Left kidney (tissue), 1 donor: ENCODE measurements at regions not wholly inside any gene's neighbourhood (a gene's known extent, or its start where the extent isn't known, plus 50 kb on each side); places are given as distances from the start of the nearest gene placed in this dataset.

Experiments
- DNase-seq: peaks from one replicate; pipeline ENCODE4 v3.0.0-alpha.2; 2013

DNA sequence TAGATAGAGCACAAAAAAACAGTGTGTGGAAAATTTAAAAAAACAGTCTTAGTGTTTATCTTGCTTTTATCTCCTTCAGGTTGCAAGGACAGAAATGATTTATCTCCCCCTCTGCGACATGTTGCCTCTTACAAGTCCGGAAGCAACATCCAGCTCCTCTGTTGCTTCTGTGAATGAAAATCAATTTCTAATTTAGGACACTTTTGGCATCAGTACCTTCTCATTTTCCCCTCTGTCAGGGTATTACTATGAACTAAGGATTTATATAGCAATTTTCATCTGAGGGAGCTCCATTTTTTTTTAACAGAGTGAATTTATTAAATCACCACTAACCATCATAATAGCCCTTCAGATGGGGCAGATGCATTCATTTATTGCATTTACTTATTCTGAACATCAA, 116.6 kb upstream of the PLXNC1 start:
- DNase-seq, result no peak

DNA sequence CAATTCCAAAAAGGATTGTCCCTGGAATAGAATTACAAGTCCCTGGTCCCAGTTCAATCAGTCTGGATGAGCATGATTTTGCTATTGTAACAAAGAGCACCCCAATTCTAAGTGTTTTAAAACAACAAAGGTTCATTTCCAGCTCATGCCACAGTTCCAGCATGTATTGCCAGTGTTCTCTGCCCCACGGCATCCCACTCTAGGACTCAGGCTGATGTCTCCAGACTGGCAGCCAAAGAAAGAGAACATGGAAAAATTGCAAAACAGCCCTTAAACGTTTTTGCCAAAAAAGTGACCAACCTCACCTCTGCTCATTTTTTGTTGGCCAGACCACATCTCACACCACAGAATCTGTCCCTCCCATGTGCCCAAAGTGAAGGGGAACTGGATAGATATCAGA, 116.0 kb upstream of the PLXNC1 start:
- no peak for DNase-seq

GRCh38 chr12:94033101-94033500, 115.3 kb upstream of the PLXNC1 start:
- DNase-seq, result no peak

- DNase-seq, result no peak
Observed at GRCh38 chr12:94033784-94034183, 114.6 kb upstream of the PLXNC1 start.

DNA sequence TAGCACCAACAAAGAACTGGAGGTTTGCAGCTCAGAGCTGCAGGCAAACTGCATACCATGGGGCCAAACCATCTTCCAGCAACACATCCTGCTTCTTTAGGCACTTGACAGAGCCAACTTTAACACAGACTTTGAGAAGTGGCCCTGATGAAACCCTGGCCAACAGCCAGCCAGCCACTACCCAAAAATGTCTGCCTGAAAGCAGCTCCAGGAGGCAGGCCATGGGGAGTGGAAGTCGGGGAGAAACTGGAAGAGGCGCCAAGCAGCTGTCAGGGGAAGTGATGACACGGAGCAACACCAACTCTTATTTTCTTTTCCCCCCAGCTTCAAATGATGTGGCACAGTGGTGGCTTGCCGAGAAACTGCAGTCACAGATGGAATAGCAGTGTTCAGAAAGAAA, 110.9 kb upstream of the PLXNC1 start:
- DNase-seq, result no peak

- DNase-seq, result no peak
Observed at GRCh38 chr12:94038605-94039004, 109.8 kb upstream of the PLXNC1 start.

- DNase-seq, result no peak
Observed at GRCh38 chr12:94039199-94039840, 109.1 kb upstream of the PLXNC1 start.

- DNase-seq, result no peak
Observed at GRCh38 chr12:94039914-94040313, 108.5 kb upstream of the PLXNC1 start.

GRCh38 chr12:94041850-94042249, 106.5 kb upstream of the PLXNC1 start:
- no peak for DNase-seq

DNA sequence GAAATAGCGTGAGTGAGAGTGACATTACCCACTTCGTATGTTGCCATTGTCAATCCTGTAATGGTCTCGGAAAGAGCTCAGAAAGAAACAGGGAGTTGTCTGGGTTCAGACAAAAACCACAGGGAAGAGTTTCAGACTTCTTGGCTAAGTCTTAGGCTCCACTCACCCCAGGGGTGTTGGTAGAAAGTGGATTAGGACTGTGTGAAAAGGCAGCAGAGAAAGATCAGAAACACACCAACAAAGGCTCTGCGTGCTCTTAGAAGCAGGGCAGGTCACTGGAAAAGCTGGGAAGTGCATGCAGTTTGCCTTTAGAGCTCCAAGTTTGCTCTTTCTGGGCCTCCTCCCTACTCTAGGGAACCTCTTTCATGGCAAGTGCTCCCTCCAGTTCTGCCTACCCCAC, 106.1 kb upstream of the PLXNC1 start:
- DNase-seq, result no peak

DNA sequence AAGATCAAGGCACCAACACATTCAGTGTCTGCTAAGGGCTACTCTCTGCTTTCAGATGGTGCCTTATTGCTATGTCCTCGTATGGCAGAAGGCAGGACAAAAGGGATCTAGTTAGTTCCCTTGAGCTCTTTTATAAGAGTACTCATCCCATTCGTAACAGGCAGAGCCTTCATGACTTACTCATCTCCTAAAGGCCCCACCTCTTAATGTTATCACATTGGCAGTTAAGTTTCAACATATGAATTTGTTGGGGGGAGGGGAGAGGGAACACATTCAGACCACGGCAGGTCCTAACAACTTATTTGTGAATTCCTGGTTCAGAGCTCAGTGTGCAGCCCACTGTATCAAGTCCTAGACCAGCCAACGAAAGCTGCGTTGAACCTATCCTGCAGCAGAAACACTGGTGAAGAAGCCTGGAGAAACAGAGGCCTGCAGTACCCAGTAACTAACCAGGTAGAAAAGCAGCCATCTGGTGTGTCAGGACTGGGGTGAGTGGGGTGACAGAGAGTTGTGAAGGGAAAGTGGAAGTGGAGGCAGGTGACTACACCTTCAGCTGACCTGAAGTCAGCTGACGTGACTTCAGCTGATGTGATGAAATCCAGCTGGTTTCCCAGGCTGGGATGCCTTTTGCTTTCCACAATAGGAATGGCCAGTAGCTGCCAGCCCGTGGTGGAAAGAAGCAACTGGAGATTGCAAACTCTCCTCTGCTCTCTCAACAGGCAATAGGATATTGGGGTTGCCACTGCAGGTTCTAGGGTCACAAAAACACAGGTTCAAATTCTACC, 101.6 kb upstream of the PLXNC1 start:
- no peak for DNase-seq

- peak; percentile 34 for DNase-seq
Observed at GRCh38 chr12:94047781-94048567, 100.4 kb upstream of the PLXNC1 start.

- DNase-seq, result no peak
Observed at GRCh38 chr12:94048757-94049156, 99.6 kb upstream of the PLXNC1 start.

- DNase-seq, result no peak
Observed at GRCh38 chr12:94049718-94050117, 98.7 kb upstream of the PLXNC1 start.

DNA sequence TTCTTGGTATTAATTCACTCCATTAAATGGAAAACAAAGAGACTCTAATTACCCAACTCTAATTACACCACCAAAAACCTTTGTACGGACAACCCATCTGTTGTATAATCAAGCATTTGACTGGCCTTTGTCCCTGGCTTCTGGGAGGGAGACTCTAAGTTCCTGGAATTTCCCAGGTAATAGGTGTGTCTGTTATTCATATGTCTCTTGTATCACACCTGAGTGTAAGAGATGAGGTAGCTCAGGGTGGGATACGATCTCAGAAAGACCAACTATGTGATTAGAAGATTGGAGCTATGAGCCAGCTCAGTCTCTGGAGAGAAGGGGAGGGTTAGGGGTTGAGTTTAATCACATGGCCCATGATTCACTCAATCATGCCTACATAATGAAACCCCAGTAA, 94.7 kb upstream of the PLXNC1 start:
- DNase-seq, result no peak

GRCh38 chr12:94055528-94055927, 92.8 kb upstream of the PLXNC1 start:
- DNase-seq, result no peak

DNA sequence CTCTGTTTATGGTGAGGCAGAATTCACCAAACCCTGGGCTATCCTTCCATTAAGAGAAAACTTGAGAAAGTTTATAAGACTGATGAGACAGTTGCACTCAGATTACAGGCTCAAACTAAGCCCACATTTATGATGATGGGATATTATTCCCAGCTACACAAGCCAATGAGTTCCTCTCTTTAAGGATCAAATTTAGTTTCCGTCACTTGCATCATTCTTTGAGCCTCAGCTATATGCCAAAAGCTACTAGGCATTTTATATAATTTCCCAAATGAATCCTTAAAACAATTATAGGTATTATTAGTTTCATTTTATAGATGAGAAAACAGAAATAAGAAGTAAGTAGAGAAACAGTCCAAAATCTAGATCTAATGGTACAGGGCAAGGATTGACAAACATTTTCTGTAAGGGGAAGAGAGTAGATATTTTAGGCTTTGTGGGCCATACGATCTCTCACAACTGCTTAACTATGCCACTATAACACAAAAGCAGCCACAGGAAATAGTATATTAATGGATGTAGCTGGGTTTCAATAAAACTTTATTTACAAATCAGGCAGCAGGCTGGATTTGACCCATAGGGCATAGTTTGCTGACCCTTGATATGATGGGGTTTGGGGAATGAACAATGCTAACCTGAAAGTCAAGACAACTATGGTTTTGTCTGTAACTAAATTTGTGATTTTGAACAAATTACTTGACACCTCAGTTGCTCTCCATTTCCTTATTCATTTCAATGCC, 91.8 kb upstream of the PLXNC1 start:
- DNase-seq, result no peak

- DNase-seq, result no peak
Observed at GRCh38 chr12:94057262-94058151, 90.9 kb upstream of the PLXNC1 start.

GRCh38 chr12:94059394-94060368, 88.7 kb upstream of the PLXNC1 start:
- DNase-seq, result no peak

DNA sequence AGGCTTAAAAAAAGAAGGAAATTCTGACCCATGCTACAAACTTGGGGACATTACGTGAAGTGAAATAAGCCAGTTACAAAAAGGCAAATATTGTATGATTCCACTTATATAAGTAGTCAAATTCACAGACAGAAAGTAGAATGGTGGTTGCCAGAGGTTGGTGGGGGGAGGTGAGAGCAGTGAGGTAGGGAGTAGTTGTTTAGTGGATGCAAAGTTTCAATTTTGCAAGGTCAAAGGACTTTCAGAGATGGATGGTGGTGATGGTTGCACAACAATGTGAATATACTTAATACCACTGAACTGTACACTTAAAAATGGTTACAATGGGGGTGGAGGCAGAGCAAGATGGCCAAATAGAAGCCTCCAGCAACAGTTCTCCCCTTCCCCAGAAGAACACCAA, 86.2 kb upstream of the PLXNC1 start:
- DNase-seq, result no peak
